Left forelimb (tissue), 1 donor: ENCODE measurements at regions not wholly inside any gene's neighbourhood (a gene's known extent, or its start where the extent isn't known, plus 50 kb on each side); places are given as distances from the start of the nearest gene placed in this dataset.

ENCODE experiments used
- DNase-seq: peaks from one replicate; pipeline ENCODE4 v3.0.0-alpha.2; 2018; ENCODE audit warnings: low spot score

DNA sequence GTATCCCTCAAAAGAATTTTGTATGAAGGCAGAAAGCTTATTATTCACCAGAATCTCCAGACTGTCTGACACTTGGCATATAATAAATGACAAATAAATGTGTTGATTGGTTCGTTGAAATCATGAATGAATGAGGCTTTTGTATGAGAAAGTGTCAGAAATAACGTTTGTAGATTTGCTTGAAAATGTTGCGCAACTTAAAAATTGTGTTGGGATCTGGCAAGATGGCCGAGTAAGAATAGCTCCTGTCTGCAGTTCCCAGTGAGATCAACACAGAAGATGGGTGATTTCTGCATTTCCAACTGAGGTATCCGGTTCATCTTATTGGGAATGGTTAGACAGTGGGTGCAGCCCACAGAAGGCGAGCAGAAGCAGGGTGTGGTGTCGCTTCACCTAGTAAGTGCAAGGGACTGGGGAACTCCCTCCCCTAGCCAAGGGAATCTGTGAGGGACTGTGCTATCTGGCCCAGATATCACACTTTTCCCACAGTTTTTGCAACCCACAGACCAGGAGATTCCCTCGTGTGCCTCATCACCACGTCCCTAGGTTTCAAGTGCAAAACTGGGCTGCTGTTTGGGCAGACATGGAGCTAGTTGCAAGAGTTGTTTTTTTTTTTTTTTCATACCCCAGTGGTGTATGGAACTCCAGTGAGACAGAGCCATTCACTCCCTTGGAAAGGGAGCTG, 759.0 kb downstream of the LTN1 start:
- DNase-seq = no peak

DNA sequence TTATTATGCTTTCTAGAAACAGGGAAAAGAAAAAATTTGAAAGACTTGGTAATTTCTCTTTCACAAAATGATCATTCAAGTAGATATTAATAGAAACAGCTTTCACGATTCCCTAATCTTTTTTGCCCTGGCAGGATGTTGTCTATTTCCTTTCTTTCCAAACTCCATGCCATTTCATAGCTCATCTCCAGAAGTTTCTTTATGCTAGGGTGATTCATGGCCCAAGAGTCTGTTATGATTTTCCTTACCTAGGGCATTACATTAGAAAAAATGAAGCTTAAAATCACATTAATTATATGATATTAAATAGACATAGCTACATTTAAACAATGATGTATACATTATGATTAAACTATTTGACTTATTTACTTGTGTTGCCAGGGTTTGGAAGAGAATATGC, 762.1 kb downstream of the LTN1 start:
- no peak for DNase-seq

DNA sequence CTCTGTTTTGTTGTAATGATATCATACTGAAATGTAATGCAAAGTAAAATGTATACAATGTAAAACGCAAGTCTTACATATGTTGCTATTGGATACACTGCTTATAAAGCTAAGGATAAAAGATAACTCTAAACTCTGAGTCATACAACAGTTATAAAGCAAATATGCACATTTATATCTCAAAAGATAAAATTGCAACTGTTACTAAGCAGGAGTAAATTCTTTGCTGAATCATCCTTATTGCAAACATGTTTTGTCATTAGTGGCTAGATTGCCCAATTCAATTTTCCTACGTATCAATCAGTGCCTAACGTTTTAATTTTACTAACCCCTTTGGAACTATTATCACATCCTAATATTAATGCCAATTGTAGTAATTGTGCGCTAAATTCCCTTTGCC, 762.9 kb downstream of the LTN1 start:
- no peak for DNase-seq

DNA sequence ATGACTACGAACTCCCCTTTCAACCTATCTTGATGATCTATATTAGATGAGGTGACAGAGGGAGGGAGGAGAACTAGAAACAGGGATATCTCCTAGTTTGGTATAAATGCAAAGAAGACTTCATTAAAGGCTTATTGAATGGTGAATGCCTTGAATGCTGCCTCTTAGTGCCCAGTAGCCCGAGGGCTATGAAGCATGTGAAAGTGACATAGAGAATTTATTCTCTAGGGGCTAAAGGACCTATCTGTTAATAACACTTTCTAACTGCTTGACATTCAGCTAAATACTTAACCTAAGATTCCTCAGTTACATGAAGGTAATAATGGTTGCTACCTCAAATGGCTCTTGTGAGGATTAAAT, 764.1 kb downstream of the LTN1 start:
- no peak for DNase-seq

DNA sequence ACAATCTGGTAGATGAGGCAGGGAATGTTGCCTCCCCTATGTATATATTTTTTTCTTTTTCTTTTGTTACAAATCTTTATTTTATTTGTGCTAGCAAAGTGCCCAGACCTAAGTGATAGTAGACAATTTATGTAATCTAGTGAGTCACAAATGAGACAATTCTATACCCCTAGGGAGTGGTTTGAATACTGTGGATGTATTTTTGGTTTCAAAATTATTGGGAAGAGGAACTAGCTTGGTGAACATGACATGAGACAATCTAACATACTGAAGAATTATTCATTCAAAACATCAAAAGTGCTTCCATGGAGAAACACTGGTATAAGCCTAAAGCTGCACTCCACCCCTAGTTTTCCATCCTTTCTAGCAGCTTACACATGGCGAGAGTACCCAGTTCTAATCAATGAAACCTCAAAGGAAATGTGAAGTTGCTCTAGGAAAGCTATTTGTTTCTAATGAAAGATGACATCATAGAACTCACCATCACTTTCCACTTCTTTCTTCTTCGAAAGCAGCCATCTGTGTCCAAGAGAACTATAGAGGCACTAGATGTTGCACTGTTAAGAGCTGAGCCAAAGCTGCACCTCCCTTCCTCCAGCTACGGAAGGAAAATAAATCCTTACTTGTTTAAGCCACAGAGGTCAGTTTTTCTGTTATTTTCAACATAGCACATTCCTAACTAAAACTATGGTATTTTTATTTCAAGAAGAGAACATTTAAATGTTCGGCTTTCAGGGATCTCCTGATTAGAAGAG, 764.6 kb downstream of the LTN1 start:
- DNase-seq = no peak

DNA sequence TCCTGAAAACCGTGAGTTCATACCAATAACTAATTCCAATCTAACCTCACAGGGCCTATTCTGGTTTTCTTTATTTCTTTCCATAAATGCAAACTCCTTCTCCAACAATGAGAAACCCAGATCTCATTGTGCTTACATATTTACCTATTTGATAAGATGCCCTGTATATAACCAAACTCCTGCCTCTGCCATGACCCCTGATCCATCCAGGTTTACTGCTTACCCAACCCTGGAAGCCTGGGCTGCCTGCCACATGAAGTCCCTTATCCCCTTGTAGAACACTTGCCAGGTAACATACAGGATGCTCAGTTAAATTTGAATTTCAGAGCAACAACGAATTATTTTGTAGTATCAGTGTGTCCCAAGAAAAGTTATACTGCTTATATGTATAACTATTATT, 766.1 kb downstream of the LTN1 start:
- no peak for DNase-seq

DNA sequence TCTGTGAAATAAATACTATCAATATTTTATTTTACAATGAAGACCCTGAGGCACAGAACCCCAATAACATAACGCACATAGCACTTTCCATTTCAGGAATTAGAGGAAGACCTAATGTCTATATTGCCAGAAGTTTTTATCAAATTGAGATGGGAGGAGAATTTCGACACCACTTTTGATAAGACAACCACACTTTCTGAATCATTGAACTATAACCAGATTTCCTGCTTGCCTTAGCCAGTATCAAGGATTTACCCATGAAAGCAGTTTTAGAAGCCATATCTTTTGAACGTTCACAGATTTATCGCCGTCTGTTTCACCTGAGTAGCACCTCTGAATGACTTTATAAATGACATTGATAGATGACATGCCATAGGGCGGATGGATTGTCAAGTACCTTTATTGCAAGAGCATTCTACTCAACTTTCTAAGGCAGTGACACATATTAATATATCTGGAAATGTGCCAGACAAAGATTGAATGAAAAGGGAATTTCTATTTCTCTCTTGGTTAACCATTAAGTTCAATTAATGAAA, 768.4 kb downstream of the LTN1 start:
- no peak for DNase-seq

DNA sequence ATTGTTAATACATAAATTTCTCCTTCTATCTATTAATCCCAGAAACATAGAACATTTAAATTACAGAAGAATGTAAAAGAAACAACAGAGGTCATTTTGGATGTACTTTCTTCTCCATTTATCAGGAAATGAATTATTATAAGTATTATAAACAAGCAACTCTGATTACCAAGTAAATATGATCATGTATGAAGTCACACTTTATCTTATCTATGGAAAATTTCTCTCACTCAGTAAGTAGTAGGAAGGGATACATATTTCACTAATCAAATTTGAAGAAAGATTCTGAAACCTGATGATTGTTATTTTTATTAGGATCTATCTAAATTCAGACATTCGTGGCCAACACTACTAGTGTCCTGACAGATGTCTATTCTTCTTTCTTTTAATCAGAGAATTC, 770.7 kb downstream of the LTN1 start:
- DNase-seq = no peak

DNA sequence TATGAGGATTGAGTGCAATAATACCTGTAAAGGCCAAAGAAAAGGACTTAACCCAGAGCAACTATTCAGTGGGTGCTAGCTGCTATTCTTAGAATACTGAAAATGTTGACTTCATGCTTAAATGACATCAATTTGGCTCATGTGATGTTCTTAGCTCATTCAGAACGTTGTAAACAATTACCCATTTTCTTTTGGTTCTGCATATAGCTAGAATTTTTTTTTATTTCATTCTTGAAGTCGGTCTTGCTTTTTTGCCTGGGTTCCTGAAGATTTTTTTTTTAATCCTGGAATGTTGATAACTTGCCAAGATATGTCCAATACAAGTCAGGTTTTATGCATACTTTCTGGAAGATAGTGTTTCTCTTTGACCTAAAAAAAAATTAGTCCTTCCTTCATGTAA, 772.0 kb downstream of the LTN1 start:
- DNase-seq = no peak

DNA sequence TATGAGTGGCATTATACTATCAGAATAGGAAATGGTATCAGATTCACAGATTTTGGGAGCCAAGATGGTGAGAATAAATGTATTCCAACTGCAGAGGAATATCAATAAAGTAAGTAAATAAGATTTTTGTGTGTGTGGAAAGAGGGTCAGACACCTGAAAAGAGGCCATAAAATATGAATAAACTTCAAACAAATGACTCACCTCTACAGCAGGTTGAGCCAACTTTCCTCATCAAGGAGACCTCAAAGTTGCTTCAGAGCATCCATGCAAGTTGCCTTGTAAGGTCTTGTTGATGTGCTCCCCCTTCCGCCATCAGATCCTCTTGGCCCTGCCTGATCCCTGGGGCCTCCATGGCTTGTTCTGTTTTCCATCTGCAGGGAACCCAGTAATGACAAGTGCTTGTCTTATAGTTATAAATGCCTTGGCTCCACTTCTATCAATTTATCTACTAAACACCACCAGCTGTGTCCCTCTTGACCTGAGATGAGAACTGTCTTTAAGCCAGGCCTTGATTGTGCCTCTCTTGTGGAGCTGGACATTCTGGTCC, 775.6 kb downstream of the LTN1 start:
- DNase-seq = no peak

DNA sequence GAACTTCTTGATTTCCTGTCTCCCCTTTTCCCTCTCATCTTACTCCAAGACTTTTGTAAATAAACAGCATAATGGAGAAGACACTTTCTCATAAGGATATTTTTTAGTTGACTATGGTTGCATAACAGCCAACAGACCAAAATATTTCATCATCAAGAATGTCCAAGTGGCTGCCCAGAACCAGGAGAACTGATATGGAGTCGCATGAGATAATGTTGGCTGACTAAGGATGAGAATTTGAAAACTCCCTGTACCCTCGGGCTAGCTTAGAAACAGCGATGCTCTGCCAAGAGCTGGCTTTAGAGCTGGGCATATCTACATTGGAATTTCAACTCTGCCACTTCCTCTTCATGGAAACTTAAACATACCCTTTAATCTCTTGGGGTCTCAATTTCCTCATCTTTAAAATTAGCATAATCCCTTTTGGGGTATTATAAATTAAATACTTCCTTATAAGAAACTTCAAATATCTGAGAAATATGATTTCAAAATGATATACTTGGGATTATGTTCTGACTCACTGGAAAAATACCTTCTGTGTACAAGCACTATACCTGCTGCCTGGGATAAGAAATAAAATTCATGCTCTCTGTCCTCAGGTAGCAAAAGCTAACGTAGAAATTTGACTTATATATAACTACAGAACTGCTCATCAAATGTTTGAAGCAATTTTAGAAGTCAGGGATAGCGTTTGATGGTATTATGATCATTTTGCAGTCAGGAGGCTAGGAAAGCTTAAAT, 777.3 kb downstream of the LTN1 start:
- no peak for DNase-seq

DNA sequence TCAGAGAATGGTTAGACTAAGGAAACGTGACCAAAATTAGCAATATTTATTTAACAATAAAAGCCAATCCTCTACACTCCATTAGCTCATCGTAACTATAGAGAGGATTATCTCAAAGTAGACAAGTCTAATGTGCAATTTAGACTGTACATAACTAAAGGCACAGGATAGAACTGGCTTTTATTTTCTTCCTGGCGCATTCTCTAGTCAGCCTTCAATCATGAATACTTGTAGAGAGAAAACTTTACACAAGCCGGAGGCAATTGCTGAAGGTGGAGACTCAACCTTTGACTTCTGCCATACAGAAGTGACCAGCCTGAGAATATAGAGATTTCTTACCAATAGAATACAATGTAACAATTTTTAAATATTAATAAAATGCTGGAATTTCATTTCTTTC, 777.9 kb downstream of the LTN1 start:
- DNase-seq = no peak

DNA sequence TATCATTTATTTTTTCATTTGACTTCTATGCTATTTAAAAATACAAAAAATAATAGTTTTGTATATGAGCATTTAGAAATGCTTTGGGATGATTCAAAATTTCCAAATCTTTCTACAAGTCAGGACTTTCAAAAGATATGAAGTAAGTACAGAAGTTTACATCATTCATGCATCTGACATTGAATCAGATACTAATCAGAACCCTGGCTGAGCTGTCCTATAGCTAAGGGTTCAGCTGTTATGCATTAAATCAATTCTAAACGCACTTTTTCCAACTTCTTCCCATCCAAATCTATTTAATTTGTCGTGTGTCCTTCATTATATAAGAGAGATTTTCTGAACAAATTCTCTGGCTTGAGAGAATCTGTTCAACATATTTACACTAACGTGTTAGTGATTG, 779.4 kb downstream of the LTN1 start:
- DNase-seq = no peak

DNA sequence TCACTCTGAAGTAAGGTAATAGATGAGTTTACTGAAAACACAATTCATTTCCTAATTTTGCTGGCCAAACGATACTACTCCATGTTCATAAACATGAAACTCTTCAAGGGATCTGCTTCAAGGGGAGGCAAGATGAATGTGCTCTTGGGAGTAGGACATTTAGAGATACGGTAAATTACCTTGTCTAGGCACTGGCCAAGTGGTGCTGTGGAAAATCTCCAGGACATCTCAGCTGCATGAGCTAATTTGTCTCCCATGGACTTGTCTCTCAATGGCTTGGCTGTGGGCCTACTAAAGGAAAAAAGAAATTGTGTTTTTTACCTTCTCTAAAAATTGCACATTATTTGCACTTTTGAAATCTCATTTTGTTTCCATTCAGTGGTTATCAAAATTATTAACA, 780.6 kb downstream of the LTN1 start:
- no peak for DNase-seq

DNA sequence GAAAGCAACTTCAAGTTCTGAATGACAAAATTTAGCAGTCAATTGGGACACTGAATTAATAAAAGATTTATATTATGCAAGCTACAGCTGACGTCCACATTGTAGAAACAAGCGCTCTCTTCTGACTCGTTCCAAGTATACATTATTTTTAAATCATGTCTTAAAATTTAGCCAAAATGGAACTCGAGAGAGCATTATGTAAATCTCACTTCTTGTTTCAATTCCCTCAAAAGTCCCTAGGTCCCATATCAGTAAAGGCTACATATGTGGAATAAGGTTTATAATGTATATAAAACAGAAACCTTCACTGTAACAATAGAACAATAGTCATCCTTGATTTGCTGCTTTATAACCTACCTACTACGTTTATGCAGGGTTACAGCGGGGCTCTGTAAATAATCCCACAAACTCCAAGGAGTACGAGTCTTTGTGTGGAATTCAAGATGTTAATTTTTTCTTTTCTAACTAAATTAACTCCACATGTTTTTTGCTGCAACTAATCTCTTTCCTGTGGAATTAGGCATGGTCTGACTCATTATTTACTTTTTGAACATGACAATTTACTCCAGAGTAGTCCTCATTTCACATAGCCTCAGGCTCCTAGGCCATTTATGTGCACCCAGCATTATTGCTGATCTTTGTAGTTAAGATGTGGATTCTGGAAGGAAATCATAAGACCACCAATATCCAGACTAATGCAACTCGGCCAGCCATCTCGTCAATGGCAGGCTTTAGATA, 785.1 kb downstream of the LTN1 start:
- DNase-seq = no peak

DNA sequence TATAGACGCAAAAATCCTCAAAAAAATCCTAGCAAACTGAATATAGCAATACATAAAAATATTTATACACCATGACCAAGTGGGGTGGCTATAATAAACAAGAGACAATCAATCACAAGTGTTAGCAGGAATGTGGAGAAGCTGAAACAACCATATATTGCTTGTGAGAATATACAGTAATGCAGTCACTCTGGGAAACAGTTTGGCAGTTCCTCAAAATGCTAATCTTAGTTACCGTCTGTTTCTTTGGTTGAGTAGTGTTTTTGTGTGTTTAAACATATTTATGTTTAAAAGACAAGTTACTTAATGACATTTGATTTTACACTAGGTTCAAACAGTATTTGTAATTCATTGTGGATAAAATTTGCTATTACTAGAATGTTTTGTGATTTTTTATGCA, 792.0 kb downstream of the LTN1 start:
- no peak for DNase-seq

DNA sequence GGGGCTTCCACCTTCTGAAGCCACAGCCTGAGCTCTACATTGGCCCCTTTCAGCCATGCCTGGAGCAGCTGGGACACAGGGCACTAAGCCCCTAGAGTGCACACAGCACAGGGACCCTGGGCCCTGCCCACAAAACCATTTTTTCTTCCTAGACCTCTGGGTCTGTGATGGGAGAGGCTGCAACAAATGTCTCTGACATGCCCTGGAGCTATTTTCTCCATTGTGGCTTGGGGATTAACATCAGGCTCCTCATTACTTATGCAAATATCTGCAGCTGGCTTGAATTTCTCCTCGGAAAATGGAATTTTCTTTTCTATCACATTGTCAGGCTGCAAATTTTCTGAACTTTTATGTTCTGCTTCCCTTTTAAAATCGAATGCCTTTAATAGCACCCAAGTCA, 795.7 kb downstream of the LTN1 start:
- DNase-seq = no peak

DNA sequence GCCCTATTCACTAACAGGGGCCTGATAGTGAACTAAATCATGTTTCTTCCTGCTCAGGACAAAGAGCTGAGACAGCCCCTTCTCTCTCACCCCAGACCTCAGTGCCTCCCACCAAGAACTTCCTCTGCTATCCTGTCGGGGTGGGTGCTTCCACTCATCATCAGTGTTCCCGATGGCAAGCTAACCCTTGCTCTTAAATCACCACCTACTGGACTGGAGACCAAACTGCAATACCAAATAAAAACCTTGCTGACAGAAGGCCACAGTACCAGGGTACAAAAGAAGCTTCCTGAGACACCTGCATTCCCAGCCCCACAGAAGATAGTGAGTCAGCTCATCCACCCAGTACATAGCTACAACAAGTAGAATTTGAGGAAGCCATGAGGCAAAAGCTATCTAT, 799.5 kb downstream of the LTN1 start:
- DNase-seq = no peak

DNA sequence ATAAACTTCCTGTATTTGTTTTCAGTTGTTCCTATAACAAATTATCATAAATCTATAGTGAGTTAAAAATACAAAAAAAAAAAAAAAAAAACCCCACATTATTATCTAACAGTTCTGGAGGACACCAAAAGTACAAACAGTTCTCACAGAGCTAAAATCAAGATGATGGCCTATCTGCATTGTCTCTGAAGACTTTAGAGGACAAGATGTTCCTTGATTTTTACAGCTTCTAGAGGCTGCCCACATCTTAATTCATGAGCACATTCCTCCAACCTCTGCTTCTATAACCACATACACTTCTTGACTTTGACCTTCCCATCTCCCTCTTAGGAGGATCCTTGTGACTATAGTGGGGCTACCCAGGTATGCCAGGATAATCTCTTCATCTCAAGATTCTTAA, 806.1 kb downstream of the LTN1 start:
- DNase-seq = no peak

DNA sequence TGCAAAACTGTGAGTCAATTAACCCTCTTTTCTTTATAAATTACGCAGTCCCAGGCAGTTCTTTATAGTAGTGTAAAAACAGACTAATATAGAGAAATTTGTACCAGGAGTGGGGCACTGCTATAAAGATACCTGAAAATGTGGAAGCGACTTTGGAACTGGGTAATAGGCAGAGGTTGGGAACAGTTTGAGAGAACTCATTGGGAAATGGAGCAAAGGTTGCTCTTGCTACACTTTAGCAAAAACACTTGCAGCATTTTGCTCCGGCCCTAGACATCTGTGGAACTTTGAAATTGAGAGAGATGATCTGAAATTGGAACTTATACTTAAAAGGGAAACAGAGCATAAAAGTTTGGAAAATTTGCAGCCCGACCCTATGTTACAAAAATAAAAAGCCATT, 810.9 kb downstream of the LTN1 start:
- no peak for DNase-seq

DNA sequence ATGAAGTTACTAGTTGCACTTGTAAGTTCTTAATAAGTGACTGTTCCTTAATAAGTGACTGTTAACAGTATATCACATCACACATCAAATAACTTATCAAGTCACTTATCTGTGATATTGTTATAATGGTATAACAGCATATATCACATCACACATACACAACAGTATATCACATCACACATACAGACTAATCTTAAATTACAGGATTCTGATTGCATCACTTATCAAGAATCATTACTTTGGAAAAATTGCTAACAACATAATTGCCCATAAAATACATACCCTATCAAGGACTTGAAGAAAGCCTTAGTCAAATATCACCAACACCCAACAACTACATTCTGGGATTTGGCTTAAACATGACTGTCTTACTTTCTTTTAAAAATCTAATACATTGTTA, 813.5 kb downstream of the LTN1 start:
- DNase-seq = no peak

DNA sequence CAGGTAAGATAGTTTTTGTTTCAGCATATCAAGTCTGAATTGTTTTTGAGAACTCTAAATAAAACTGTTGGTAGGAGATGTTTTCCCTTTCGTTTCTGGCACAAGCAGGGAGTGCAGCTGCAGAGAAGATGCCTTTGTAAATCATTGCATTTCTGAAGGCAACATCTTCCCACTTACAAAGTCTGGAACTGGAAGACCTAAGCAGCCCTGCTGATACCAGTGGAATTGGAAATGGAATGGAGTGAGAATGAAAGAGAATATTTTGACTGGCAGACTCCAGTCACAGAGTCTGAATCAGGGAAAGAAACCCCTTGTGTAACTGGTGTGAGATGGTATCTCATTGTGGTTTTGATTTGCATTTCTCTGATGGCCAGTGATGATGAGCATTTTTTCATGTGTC, 815.6 kb downstream of the LTN1 start:
- DNase-seq = no peak
